NCI-H524 treated with DMSO at 0.1 percent for 48 hours (cell line): ENCODE measurements at regions not wholly inside any gene's neighbourhood (a gene's known extent, or its start where the extent isn't known, plus 50 kb on each side); places are given as distances from the start of the nearest gene placed in this dataset.

ENCODE experiments used
- DNase-seq: peaks from one replicate; lab custom pipeline; 2025; lab: John Stamatoyannopoulos, UW

DNA sequence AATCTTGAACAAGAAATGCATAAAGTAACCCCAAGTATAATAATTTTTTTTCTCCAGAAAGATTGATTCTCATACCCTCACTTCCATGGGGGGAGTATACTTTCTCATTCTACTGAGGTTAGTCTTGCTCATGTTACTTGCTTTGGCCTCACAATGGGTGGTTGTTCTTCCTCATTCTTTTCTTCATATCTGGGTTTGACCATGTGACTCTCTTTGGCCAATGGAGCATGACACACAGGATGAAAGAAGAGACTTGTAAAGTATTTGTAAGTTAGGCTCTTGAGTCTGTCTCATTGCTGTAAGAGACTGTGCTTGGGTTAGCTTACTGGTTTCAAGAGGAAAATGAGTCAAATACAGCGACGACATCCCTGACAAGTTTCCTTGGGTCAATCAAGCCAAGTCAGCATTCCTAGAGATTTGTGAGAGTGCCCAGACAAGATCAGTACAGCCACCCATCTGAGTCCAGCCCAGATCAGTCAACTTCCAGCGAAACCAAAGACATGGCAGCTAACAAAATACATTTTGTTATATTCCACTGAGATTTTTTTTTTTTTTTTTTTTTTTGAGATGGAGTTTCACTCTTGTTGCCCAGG is 970.2 kb downstream of the BCL11A start:
- no peak for DNase-seq

DNA sequence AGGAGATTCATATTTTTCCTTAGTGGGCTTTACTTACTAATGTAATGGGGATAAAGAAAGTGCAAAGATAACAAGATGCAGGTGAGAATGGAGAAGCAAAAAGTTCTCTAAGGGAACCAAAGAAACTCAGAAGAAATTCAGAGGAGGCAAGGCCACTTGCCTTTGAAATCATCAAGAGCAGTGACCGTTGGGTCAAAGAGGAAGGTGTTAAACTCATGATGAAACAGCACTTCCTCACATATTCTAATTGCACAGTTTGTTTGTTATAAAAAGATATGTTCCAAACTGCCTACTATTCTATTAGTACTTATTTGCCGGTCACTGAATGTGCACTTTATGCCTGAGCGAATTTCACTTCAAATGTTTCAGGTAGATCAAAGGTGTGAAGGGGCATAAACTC is 975.1 kb downstream of the BCL11A start:
- no peak for DNase-seq

DNA sequence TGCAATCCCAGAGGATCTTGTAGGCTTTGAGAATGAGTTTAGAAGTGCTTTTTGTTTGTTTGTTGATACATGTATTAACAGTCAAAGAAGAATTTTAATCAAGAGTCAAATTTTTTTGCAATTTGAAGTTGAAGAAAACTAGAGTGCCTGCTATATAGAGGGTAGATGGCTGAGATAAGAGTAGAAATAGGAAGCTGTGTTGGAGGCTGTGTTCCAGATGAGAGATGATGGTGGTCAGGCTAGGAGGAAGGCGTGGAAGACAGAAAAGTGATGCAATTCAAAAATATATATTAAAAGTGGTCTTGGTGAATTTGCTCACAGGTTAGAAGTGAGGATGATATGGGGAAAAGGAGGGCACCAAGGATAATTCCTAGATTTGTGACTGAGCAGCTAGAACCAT is 978.3 kb downstream of the BCL11A start:
- DNase-seq = no peak

DNA sequence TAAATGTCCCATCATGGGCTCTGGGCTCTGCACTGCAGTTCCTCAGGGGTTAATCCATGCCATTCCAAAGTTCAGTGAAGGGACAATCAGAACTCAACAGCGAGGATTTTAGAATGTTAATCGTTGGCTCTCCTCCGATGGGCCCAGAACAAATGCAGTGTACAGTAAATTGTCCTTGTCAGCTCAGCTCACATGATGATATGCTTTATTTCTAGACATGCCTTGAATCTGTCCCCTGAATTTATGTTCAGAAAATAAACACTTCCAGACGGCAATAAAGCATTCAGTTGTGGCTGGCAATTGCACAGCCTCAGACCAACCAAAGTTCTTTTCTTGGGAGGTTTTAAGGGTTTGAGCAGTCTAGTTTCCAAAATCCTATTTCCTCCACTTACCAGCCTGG is 981.2 kb downstream of the BCL11A start:
- no peak for DNase-seq

DNA sequence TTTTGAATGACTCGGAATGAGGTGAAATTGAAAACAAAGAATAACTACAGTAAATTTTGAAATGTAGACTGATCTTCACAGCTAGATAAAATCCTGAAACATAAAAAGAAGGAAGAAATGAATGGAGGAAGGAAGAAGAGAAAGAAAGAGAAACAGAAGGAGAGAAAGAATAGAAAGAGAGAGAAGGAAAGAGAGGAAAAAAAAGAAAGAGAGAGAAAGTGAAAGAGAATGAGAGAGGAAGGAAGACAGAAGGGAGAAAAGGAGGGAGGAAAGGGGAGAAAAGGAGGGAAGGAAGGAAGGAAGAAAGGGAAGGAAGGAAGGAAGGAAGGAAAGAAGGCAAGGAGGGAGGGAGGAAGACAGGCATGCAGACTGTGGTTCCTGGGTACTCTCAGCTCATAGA is 982.6 kb downstream of the BCL11A start:
- no peak for DNase-seq

DNA sequence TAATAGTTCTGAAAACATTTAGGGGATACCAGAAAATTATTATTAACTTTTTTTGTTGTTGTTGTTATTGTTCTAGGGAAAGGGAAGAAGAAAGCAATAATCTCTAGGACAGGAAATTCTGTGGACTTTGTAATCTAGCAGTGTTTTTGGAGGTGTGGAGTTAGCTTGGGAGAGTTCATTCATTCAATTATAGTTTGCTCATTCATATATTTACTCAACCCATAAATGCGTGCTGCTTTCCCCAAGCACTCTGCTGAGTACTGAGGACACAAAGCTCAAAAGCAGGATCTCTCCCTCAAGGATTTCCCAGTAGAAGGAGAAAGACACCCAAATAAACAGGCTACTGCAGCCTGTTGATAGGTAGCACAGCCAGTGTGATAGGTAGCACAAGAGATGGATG is 984.3 kb downstream of the BCL11A start:
- DNase-seq = no peak

DNA sequence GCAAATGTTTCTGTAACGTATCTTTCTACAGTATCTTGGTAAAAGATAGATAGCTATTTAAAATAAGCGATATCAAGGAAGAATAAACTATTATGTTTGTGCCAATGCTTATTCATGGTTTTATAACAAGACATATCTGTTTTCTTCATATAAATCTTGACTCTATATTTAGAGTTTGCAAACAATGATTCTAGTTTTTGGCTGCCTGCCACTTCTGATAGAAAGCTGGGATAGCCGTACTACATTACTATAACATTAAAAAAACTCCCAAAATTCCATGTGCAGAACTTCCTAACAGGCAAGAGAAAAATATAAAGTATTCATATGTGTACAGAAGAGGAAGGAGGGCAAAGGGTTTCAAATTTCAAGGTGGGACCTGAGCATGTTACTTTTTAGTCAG is 985.0 kb downstream of the BCL11A start:
- DNase-seq = no peak

DNA sequence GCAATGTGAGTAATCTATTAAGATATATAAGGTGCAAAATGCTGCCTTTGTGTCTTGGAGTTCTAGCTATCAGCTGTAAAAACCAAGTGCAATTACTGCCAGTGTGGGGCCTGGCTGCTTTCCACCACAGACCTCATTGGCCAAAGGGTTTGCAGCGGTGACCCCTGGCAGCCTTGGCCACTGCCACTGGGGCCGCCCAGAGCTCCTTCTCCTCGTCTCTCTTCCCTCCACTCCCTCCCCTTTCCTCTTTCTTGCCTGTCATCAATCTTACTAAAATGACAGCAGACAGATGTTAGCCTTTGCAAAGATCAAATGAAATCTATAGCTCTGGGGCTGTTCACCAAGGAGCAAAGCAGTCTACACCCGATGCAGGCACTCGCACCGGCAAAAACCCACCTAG is 986.3 kb downstream of the BCL11A start:
- DNase-seq = no peak

DNA sequence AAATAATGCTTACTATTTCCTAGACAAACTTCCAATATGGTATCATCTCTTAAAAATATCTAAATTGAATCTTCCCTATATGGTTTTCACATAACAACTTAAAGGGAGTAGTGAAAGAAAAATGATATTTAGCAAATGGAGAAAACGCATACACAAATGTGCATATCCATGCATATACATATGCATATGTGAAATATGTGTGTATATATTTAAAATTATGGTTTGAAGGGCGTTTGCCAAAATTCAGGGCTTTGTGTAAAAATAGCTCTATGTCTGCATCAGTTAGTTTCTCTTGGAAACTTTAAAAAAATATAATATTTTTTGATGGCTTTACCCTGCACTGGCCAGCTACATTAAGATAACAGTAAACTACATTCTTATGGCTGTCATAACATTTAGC is 986.7 kb downstream of the BCL11A start:
- DNase-seq = no peak

DNA sequence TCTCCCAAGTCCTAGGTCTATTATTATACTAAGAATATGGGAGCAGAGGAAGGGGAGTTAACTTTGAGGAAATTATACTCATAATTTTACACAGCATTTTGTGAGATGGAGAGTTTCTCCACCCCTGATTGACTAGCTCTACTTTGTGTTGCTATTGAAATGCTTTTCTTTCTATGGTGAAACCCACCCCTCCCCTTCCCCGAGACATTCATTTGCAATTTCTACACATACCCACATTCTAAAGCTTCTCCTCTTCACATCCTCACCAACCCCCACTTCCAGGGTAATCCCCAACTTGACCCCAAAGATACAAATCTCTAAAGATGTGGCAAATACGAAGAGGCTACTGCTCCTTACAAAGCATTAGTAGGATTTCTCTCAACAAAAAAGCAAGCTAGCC is 992.2 kb downstream of the BCL11A start:
- DNase-seq = no peak

DNA sequence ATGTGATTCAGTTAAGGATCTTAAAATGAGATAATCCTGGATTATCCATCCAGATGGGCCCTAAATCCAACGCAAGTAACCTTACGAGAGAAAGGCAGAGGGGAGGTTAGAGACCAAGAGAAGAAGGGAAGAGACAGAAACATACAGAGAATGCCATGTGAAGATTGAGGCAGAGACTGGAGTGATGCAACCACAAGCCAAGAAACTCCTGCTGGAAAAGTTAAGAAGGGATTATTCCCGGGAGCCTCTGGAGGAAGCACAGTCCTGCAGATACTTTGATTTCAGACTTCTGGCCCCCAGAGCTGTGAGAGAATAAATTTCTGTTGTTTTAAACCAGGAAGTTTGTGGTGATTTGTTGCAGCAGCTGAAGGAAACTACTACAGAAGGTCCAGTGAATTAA is 992.7 kb downstream of the BCL11A start:
- no peak for DNase-seq

DNA sequence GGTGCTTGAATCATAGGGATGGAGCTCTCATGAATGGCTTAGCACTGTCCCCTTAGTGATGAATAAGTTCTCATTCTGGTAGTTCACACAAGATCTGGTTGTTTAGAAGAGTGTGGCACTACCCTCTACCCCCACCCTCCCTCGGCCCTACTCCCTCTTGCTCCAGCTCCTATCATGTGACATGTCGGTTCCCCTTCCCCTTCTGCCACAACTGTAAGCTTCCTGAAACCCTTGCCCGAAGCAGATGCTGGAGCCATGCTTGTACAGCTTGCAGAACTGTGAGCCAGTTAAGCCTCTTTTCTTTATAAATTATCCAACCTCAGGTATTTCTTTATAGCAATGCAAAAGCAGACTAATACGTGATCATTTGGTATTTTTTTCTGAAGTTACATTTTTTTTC is 1012.6 kb downstream of the BCL11A start:
- DNase-seq = no peak

DNA sequence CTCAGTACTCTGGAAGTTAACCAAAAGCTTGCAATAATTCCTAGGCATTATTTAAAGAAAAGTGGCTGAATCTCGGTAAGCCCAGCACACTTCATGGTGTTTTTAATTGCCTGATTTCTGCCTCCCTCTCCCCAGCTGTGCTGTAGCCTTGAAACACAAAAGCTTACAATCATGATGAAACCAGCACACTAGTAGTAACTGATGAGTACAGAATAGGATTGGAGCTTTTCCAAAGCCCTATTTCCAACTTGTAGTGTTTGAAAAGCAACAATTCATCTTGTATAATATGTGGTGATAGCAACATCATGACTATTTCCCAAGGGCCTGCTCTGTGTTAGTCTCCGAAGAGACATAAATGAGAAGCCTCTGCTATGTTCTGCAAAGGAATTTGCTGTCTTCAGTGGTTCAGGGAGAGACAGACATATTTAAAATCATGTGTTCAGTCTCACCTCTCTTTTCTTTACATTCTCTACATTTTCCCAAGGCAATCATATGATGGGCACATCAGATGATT is 1015.0 kb downstream of the BCL11A start:
- DNase-seq = no peak

DNA sequence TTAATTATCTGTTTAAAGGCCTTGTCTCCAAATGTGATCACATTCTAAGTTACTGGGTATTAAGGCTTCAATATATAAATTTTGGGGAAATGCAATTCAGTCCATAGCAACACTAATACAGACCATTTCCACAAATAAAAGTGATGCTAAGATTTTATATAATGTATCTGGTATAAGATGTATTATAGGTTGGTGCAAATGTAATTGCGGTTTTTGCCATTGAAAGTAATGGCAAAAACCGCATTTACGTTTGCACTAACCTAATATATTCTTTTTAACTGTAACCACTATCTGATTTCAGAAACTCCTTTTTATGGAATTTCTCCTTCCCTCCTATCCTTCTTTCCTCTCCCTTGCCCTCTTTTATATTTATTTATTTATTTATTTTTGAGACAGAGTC is 1020.6 kb downstream of the BCL11A start:
- no peak for DNase-seq

DNA sequence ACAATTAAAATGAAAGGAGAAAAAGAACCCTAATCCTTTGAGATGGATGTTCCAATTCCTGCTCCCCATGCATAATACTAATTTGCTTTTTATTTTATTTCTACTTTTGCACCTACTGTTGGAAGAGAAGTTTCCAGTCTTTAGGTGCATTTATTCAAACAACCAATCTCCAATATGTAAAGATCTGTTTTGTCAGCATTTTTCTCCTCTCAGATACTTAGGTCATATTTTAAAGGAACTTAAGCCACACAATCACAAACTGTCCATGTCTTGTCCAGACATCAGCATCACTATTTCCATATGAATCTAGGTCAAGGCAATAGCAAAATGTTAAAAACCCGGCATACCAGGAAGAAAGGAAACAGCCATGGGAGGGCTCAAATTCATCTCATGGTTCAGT is 1023.2 kb downstream of the BCL11A start:
- DNase-seq = no peak

DNA sequence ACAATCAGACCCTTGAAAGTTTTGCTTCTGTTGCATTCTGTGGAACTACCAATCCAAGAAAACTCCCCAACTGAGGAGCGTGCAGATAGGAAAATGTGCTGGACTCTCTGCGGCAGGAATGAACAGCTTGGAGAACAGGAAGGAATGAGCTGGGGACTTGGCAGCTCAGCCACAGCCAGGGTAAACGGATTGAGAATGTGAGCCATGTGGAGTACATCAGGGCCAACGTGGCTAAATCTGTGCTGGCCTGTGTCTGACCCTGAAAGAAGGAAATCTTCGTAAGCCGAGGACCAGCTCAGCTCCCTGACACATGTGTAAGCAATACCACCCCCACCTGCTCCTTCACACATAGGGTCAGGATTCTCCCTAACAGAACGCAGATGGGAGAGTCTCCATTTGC is 1023.7 kb downstream of the BCL11A start:
- DNase-seq = no peak

DNA sequence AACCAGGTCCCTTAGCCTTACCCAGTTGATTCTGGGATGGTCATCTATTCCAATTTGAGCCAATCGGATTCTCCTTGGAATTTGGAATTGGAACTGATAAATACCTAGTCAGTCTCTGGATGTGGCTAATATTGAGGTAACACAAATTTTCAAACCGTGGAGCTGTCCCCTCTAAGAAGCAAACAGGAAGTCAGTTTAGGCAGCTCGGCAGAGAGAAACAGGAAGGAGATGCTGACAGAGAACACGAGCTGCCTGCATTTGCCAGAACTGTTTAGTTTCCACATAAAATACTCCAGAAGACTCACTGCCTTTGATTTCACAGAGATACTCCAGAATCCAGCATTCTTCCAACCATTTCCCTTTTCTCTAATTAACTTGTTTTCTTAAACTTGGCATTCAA is 1024.9 kb downstream of the BCL11A start:
- no peak for DNase-seq

DNA sequence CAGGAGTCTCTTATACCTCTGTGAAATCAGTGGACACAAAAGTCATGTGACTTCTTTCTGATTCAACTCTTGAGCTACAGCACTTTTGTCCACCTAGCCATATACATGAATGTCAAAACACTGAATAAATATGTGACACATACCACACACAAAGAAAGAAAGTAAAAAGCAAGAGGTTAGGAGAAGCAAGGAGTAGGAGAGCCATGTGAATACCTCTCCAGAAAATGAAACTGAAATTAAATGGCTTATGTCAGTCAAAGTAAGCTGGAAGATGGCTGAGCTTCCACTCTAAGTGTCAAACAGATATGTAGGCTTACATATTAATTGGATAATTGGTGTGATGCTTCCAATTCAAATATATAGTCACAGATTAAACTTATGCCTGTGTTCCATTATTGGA is 1050.5 kb downstream of the BCL11A start:
- DNase-seq = no peak

DNA sequence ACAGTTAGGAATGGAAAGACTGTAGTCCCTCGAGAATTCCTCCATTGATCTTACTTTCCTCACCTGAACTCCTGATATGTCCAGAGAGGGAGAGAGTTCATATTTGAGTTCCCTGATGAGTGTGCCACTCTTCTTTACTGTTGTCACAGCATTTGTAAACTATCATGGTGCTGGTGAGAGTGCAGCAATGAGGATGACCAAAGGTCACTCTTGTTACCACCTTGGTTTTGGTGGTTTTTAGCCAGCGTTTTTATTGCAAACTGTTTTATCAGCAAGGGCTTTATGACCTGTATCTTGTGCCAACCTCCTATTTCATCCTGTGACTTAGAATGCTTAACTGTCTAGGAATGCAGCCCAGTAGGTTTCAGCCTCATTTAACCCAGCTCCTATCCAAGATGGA is 1062.5 kb downstream of the BCL11A start:
- DNase-seq = no peak

DNA sequence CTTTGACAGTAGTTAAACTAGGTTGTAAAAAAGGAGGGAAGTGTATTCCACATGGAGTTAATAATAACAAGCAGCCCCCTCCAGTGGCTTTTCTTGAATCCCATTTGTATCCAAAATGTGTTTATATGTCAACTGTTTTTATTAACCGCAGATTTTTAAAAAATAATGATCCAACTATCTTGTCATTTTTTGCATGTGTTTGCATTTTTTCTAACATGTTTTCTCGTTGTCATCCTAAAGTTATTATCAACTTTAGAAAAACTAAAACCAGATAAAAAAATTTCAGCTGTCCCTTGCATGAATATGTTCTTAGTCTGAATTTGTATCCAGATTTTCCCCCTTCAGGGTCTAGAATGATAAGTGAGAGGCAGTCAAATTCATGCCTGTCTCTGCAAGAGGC is 1063.3 kb downstream of the BCL11A start:
- DNase-seq = no peak

DNA sequence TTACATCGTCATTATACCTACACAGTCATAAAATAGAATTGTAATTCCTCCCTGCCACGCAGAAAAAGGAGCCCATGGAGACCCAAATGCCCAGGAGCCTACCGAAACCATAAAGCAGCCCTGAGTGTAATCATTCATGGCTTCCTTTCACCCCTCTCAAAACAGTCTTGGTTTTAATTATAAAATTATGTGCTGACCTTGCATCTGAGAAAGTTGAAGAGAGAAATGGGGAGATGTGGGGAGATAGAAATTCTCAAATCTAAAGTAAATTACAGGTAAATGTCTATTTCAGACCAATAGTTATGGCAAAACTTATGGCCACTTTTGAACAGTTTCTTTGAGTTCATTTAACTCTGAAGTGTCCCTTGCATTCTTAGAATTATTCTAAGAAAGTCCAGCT is 1068.8 kb downstream of the BCL11A start:
- no peak for DNase-seq

DNA sequence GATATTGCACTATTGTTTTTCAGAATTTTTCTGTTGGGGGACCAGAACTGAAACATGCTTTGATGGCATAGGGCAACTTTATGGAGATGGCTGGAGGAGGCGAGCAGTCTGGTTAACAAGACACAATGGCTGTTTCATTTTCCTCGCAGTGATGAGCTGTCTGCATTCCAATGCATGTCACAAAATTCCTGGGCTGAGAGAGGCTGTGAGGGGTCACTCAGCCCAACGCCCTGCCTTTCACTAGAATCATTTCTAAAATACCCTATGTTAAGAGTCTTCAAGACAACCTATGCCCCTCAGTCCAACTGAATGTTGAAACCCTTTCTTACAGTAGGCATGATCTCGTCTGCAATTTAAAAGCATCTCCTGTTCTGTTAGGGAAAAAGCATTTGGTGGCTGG is 1090.0 kb downstream of the BCL11A start:
- DNase-seq = no peak

DNA sequence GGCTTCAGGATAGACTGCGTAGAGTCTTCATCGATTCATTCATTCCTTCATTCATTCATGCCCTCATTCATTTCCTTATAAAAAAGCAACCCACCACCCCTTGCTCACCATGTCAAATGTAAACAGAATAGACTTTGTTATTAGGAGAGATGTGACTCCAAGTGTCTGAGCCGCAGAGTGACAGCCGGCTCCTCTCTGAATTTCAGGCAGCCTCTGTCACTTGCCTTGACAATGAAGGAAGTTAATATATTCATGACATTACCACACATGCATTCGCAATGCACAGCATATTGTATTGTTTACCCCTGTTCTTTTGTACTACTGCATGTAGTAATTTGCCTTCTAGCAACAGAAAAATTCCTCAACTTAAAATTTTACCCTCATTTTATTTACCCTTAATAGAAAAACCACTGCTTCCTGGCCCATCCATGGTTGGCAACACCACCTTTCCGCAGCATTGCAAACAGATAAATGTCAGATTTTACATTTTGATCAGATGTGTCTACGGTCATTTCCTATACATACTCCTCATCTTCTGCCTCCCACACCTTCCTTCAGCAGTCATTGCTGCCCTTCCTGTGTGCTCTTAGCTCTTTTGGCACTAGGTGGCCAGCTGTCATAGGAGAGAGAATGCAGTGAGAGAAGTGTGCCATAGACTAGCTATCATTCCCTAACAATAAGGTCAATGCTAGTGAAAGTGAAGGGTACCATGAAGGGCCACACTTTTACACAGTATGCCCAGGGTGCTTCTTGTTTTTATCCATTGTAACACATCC is 1090.8 kb downstream of the BCL11A start:
- no peak for DNase-seq

DNA sequence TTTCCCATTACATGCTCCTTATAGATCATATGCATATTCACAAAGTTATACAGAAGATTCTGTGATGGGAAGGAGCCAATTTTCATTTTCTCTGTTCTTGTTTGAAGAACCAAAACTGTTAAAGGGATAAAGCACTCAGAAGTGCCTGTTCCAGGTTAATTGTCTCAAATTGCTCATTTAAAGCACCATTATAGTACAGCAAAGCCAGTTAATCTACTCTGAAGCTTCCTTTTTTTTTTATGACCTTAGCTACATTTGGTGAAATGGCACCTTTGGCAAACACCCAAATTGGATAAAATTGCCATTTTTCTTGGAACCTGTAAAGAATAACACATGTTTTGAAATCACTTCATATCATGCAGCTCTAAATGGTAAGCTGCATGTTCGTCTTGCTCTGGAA is 1092.3 kb downstream of the BCL11A start:
- DNase-seq = no peak
